Dermis blood vessel endothelial cell (primary cell): ENCODE measurements at regions not wholly inside any gene's neighbourhood (a gene's known extent, or its start where the extent isn't known, plus 50 kb on each side); places are given as distances from the start of the nearest gene placed in this dataset.

Source experiments
- DNase-seq: peaks from one replicate; pipeline ENCODE4 v3.0.0; 2010

- peak; percentile 36 for DNase-seq
These were observed 374.3 kb downstream of the EFNB2 start for GRCh38 chr13:106161146-106161545.

- DNase-seq = no peak
These were observed 375.9 kb downstream of the EFNB2 start for GRCh38 chr13:106159295-106160195.

GRCh38 chr13:106156468-106156867 lies 379.0 kb downstream of the EFNB2 start:
- peak; percentile 66 for DNase-seq

- no peak for DNase-seq
These were observed 380.1 kb downstream of the EFNB2 start for GRCh38 chr13:106155411-106155810.

GRCh38 chr13:106153876-106154275 lies 381.6 kb downstream of the EFNB2 start:
- DNase-seq = no peak

GRCh38 chr13:106153041-106153440 lies 382.4 kb downstream of the EFNB2 start:
- no peak for DNase-seq

GRCh38 chr13:106152047-106152446 lies 383.4 kb downstream of the EFNB2 start:
- no peak for DNase-seq

GRCh38 chr13:106151056-106151699 lies 384.3 kb downstream of the EFNB2 start:
- peak; percentile 9 for DNase-seq

GRCh38 chr13:106145997-106146864 lies 389.2 kb downstream of the EFNB2 start:
- no peak for DNase-seq

GRCh38 chr13:106145070-106145469 lies 390.4 kb downstream of the EFNB2 start:
- DNase-seq = no peak

- DNase-seq = no peak
These were observed 391.3 kb downstream of the EFNB2 start for GRCh38 chr13:106143930-106144709.

GRCh38 chr13:106143392-106143791 lies 392.1 kb downstream of the EFNB2 start:
- DNase-seq = no peak

GRCh38 chr13:106140476-106140875 lies 395.0 kb downstream of the EFNB2 start:
- DNase-seq = no peak

GRCh38 chr13:106139942-106140341 lies 395.5 kb downstream of the EFNB2 start:
- no peak for DNase-seq

GRCh38 chr13:106139377-106139776 lies 396.1 kb downstream of the EFNB2 start:
- DNase-seq = peak; percentile 20

GRCh38 chr13:106138620-106139019 lies 396.8 kb downstream of the EFNB2 start:
- no peak for DNase-seq

GRCh38 chr13:106133025-106133424 lies 402.4 kb downstream of the EFNB2 start:
- DNase-seq = peak; percentile 55

GRCh38 chr13:106132216-106132615 lies 403.2 kb downstream of the EFNB2 start:
- DNase-seq = no peak

- no peak for DNase-seq
These were observed 405.5 kb downstream of the EFNB2 start for GRCh38 chr13:106129993-106130392.

GRCh38 chr13:106129273-106129672 lies 406.2 kb downstream of the EFNB2 start:
- no peak for DNase-seq

GRCh38 chr13:106122234-106122633 lies 413.2 kb downstream of the EFNB2 start:
- no peak for DNase-seq

- DNase-seq = peak; percentile 32
These were observed 414.2 kb downstream of the EFNB2 start for GRCh38 chr13:106121173-106121754.
